ENCODE measurements at regions not wholly inside any gene's neighbourhood (a gene's known extent, or its start where the extent isn't known, plus 50 kb on each side); places are given as distances from the start of the nearest gene placed in this dataset.
A peak's percentile ranks its signal among the peaks of the same experiment; 100 is the strongest.

GRCh38 chr1:29981586-29982239 is 741.7 kb downstream of the MATN1 start:
- H3K27me3 Mint-ChIP-seq, result peaks cover 20 to 24% of the 10 kb centered on the region in 2 donors
- no peaks in the 10 kb centered on the region for H3K4me1 Mint-ChIP-seq
- no peak overlapping the region for H3K4me3 Mint-ChIP-seq
- no peaks in the 10 kb centered on the region for H3K36me3 Mint-ChIP-seq
- ATAC-seq (replicated peaks), result no peak
- H3K9me3 Mint-ChIP-seq, result peaks cover 6 to 16% of the 10 kb centered on the region in 2 donors
- no peak for DNase-seq
- H3K27ac Mint-ChIP-seq, result no peak overlapping the region

- ATAC-seq (replicated peaks), result no peak
- peaks cover 0 to 9% of the 10 kb centered on the region in 2 donors for H3K27me3 Mint-ChIP-seq
- DNase-seq, result no peak
- H3K4me1 Mint-ChIP-seq, result peaks cover 0 to 4% of the 10 kb centered on the region in 2 donors
- H3K9me3 Mint-ChIP-seq, result peaks cover 5 to 15% of the 10 kb centered on the region in 2 donors
- H3K4me3 Mint-ChIP-seq, result no peak overlapping the region
- H3K27ac Mint-ChIP-seq, result no peak overlapping the region
- H3K36me3 Mint-ChIP-seq, result no peaks in the 10 kb centered on the region
Measured at GRCh38 chr1:29977550-29977949, 741.2 kb downstream of the PTPRU start.

GRCh38 chr1:29975036-29975694 is 738.8 kb downstream of the PTPRU start:
- Mint-ChIP-seq H3K4me1 (peaks cover 0 to 4% of the 10 kb centered on the region in 2 donors), H3K4me3 (no peak overlapping the region), H3K9me3 (peaks cover 3 to 9% of the 10 kb centered on the region in 2 donors), H3K36me3 (no peaks in the 10 kb centered on the region), H3K27ac (no peak overlapping the region), H3K27me3 (peaks cover 12 to 13% of the 10 kb centered on the region in 2 donors)
- DNase-seq (no peak), ATAC-seq (replicated peaks) (peak in 1 of 2 donors; percentile 22)

- Mint-ChIP-seq H3K4me1 (peaks cover 0 to 4% of the 10 kb centered on the region in 2 donors), H3K36me3 (no peaks in the 10 kb centered on the region), H3K4me3 (no peak overlapping the region), H3K27ac (peak overlapping the region; percentile 70), H3K27me3 (peaks cover 12 to 13% of the 10 kb centered on the region in 2 donors), H3K9me3 (peaks cover 6 to 9% of the 10 kb centered on the region in 2 donors)
- ATAC-seq (replicated peaks) (peak; percentile 61 to 85), DNase-seq (no peak)
Measured at GRCh38 chr1:29974316-29974724, 738.0 kb downstream of the PTPRU start.

- no peak for DNase-seq
- peaks cover 0 to 4% of the 10 kb centered on the region in 2 donors for H3K4me1 Mint-ChIP-seq
Measured at GRCh38 chr1:29973406-29973805, 737.1 kb downstream of the PTPRU start.

GRCh38 chr1:29972421-29973053 is 736.2 kb downstream of the PTPRU start:
- Mint-ChIP-seq H3K4me3 (no peak overlapping the region), H3K4me1 (peaks cover 0 to 4% of the 10 kb centered on the region in 2 donors), H3K9me3 (peaks cover 4 to 9% of the 10 kb centered on the region in 2 donors), H3K27me3 (peaks cover 12 to 13% of the 10 kb centered on the region in 2 donors), H3K36me3 (no peaks in the 10 kb centered on the region), H3K27ac (no peak overlapping the region)
- DNase-seq (no peak), ATAC-seq (replicated peaks) (no peak)

More at GRCh38 chr1:29973406-29973805, 737.1 kb downstream of the PTPRU start:
- Mint-ChIP-seq H3K4me3 (no peak overlapping the region), H3K36me3 (no peaks in the 10 kb centered on the region), H3K9me3 (peaks cover 6 to 9% of the 10 kb centered on the region in 2 donors), H3K27ac (no peak overlapping the region), H3K27me3 (peaks cover 12 to 13% of the 10 kb centered on the region in 2 donors)
- no peak for ATAC-seq (replicated peaks)

GRCh38 chr1:29971703-29972102 is 735.4 kb downstream of the PTPRU start:
- Mint-ChIP-seq H3K27ac (no peak overlapping the region), H3K4me1 (peaks cover 0 to 4% of the 10 kb centered on the region in 2 donors), H3K4me3 (no peak overlapping the region), H3K27me3 (peaks cover 12 to 13% of the 10 kb centered on the region in 2 donors), H3K9me3 (peaks cover 3% of the 10 kb centered on the region in 2 donors), H3K36me3 (no peaks in the 10 kb centered on the region)
- ATAC-seq (replicated peaks), result no peak
- no peak for DNase-seq

GRCh38 chr1:29970747-29971325 is 734.5 kb downstream of the PTPRU start:
- no peak for ATAC-seq (replicated peaks)
- H3K27ac Mint-ChIP-seq, result no peak overlapping the region
- no peak overlapping the region for H3K4me3 Mint-ChIP-seq
- H3K9me3 Mint-ChIP-seq, result peaks cover 3% of the 10 kb centered on the region in 2 donors
- peaks cover 0 to 4% of the 10 kb centered on the region in 2 donors for H3K4me1 Mint-ChIP-seq
- DNase-seq, result no peak
- H3K27me3 Mint-ChIP-seq, result peaks cover 12 to 17% of the 10 kb centered on the region in 2 donors
- no peaks in the 10 kb centered on the region for H3K36me3 Mint-ChIP-seq

- Mint-ChIP-seq H3K4me3 (no peak overlapping the region), H3K4me1 (peaks cover 0 to 3% of the 10 kb centered on the region in 2 donors), H3K36me3 (no peaks in the 10 kb centered on the region), H3K27ac (no peak overlapping the region), H3K9me3 (peaks cover 3% of the 10 kb centered on the region in 2 donors), H3K27me3 (peaks cover 12 to 18% of the 10 kb centered on the region in 2 donors)
- no peak for DNase-seq
- ATAC-seq (replicated peaks), result no peak
Measured at GRCh38 chr1:29969576-29969975, 733.3 kb downstream of the PTPRU start.

GRCh38 chr1:29967261-29967660 is 730.9 kb downstream of the PTPRU start:
- Mint-ChIP-seq H3K4me1 (no peaks in the 10 kb centered on the region), H3K27me3 (peaks cover 12 to 24% of the 10 kb centered on the region in 2 donors), H3K9me3 (peaks cover 0 to 3% of the 10 kb centered on the region in 2 donors), H3K36me3 (no peaks in the 10 kb centered on the region), H3K4me3 (no peak overlapping the region), H3K27ac (no peak overlapping the region)
- ATAC-seq (replicated peaks) (no peak), DNase-seq (no peak)

GRCh38 chr1:29966526-29967045 is 730.3 kb downstream of the PTPRU start:
- ATAC-seq (replicated peaks) (no peak), DNase-seq (no peak)
- Mint-ChIP-seq H3K27me3 (peaks cover 14 to 20% of the 10 kb centered on the region in 2 donors), H3K36me3 (no peaks in the 10 kb centered on the region), H3K4me1 (no peaks in the 10 kb centered on the region), H3K4me3 (no peak overlapping the region), H3K9me3 (peaks cover 4 to 6% of the 10 kb centered on the region in 2 donors), H3K27ac (no peak overlapping the region)

GRCh38 chr1:29964718-29965533 is 728.6 kb downstream of the PTPRU start:
- peaks cover 6 to 11% of the 10 kb centered on the region in 2 donors for H3K27me3 Mint-ChIP-seq
- no peak overlapping the region for H3K27ac Mint-ChIP-seq
- ATAC-seq (replicated peaks) (no peak), DNase-seq (no peak)
- no peaks in the 10 kb centered on the region for H3K4me1 Mint-ChIP-seq
- no peaks in the 10 kb centered on the region for H3K36me3 Mint-ChIP-seq
- H3K4me3 Mint-ChIP-seq, result no peak overlapping the region
- peaks cover 4 to 5% of the 10 kb centered on the region in 2 donors for H3K9me3 Mint-ChIP-seq

GRCh38 chr1:29963946-29964345 is 727.6 kb downstream of the PTPRU start:
- no peaks in the 10 kb centered on the region for H3K4me1 Mint-ChIP-seq
- peaks cover 6 to 11% of the 10 kb centered on the region in 2 donors for H3K27me3 Mint-ChIP-seq
- no peak for ATAC-seq (replicated peaks)
- peaks cover 3 to 4% of the 10 kb centered on the region in 2 donors for H3K9me3 Mint-ChIP-seq
- DNase-seq, result no peak
- H3K36me3 Mint-ChIP-seq, result no peaks in the 10 kb centered on the region
- no peak overlapping the region for H3K27ac Mint-ChIP-seq
- no peak overlapping the region for H3K4me3 Mint-ChIP-seq
